Testis (tissue), 2 donors: ENCODE measurements at regions not wholly inside any gene's neighbourhood (a gene's known extent, or its start where the extent isn't known, plus 50 kb on each side); places are given as distances from the start of the nearest gene placed in this dataset.

Experiments
- CTCF ChIP-seq, 3 experiments: fragments of 450-650 bp in 2 of 3; fragments of 200-600 bp in 1 of 3; sonication (generic) in 1 of 3; IDR thresholded peaks; one replicate each; pipeline ENCODE4 v1.5.1; 2016 to 2019; ENCODE audit warnings: antibody characterized with exemption in 3 of 3, mild to moderate bottlenecking in 2 of 3, moderate library complexity in 1 of 3
- POLR2A ChIP-seq: fragments of 450-650 bp; IDR thresholded peaks from one replicate; pipeline ENCODE4 v1.6.1; 2017; ENCODE audit warnings: antibody characterized with exemption, mild to moderate bottlenecking, moderate library complexity

DNA sequence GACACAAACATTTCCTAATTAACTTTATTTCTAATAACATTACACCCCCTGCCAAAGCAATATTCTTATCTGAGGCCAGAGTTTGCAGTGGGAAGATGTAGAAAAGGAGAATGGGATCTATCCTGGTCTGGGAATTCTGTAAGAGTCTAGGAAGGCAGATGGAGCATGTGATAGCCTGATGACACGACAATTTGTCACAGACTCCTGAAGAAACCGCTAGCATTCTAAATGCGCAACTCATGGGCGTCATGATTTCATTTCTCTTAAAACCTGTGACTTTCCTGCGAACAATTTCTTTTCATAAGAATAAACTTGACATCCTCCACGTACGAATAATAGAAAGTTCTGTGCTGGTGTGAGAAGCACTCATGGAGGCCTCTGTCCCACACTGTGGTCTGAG is 72.9 kb upstream of the ATP10A start:
- no peak for TF ChIP-seq CTCF (IDR thresholded peaks at IDR 0.05)
- TF ChIP-seq POLR2A = no peak
